Body of pancreas (tissue), 4 donors: ENCODE measurements at regions not wholly inside any gene's neighbourhood (a gene's known extent, or its start where the extent isn't known, plus 50 kb on each side); places are given as distances from the start of the nearest gene placed in this dataset.

ENCODE experiments used
- ATAC-seq: fragments of 150-250 bp; one replicate; pipeline ENCODE4 v1.9.1; 2016
- DNase-seq, 4 donors: peaks; one replicate each; pipeline ENCODE4 v3.0.0-alpha.2; 2019
- H3K27ac ChIP-seq, 4 donors: fragments of 200-600 bp; sonication (generic); 1 replicate in 3 of 4; 2 replicates in 1 of 4; pipeline versions ENCODE4 v1.5.1 to v1.6.1; 2016 to 2019; ENCODE audit warnings: mild to moderate bottlenecking in 1 of 4, mixed read lengths in 1 of 4, moderate library complexity in 1 of 4
- H3K27me3 ChIP-seq, 2 donors: fragments of 200-600 bp; sonication (generic); one replicate each; pipeline ENCODE4 v1.6.0; 2016; ENCODE audit warnings: mild to moderate bottlenecking in 1 of 2
- H3K36me3 ChIP-seq, 2 donors: fragments of 200-600 bp; sonication (generic); replicated peaks in 1 of 2; 2 replicates each; pipeline ENCODE4 v1.5.1; 2016; ENCODE audit warnings: low read depth in 2 of 2; ENCODE audit not compliant: insufficient read depth in 1 of 2
- H3K4me1 ChIP-seq: fragments of 200-600 bp; sonication (generic); one replicate; pipeline ENCODE4 v1.6.0; 2016
- H3K4me3 ChIP-seq, 2 donors: fragments of 200-600 bp; sonication (generic); 1 replicate in 1 of 2; 2 replicates in 1 of 2; pipeline ENCODE4 v1.5.1; 2016 to 2019
- H3K9me3 ChIP-seq, 3 donors: fragments of 200-600 bp; sonication (generic); 1 replicate in 2 of 3; 2 replicates in 1 of 3; pipeline ENCODE4 v1.5.1; 2016
- CTCF ChIP-seq, 7 experiments: fragments of 450-650 bp in 4 of 7; fragments of 200-600 bp in 3 of 7; sonication (generic) in 3 of 7; IDR thresholded peaks; one replicate each; pipeline ENCODE4 v1.5.1; 2016 to 2019; ENCODE audit warnings: antibody characterized with exemption in 7 of 7
- POLR2A ChIP-seq, 3 donors: fragments of 450-650 bp; IDR thresholded peaks; one replicate each; pipeline ENCODE4 v1.6.1; 2016; ENCODE audit warnings: antibody characterized with exemption in 3 of 3, mild to moderate bottlenecking in 2 of 3
- WGBS, 2 donors: methylation state at CpG; one replicate each; pipeline ENCODE4 v1.1.5; 2017; 5-methylcytosine and 5-hydroxymethylcytosine counted together
- intact Hi-C: fragments of 100-400 bp; cut with DNase I; formaldehyde crosslinking; loops from one replicate; pipeline ENCODE4 v1.15.1; 2023

- no peaks in the 10 kb centered on the region for H3K4me1 ChIP-seq
- no peaks in the 10 kb centered on the region for H3K9me3 ChIP-seq
- intact Hi-C loops: no loop called here
- no peaks in the 10 kb centered on the region for H3K27me3 ChIP-seq
- no peak overlapping the region for H3K4me3 ChIP-seq
- 51 to 55% methylated on average over 6 of the region's 6 CpGs for WGBS, 2 donors
- no peak for DNase-seq
- H3K36me3 ChIP-seq: no peaks in the 10 kb centered on the region
- no peak overlapping the region for H3K27ac ChIP-seq
- ATAC-seq: no peak
- TF ChIP-seq CTCF (IDR thresholded peaks at IDR 0.05): no peak
Measured at GRCh38 chr5:122639033-122639432, 135.8 kb upstream of the SNX2 start.

GRCh38 chr5:122639864-122640263 lies 135.0 kb upstream of the SNX2 start:
- no peak overlapping the region for H3K4me3 ChIP-seq
- intact Hi-C loops: no loop called here
- H3K27me3 ChIP-seq: no peaks in the 10 kb centered on the region
- ATAC-seq: no peak
- TF ChIP-seq POLR2A (IDR thresholded peaks at IDR 0.05) (no peak), CTCF (IDR thresholded peaks at IDR 0.05) (no peak)
- H3K9me3 ChIP-seq: no peaks in the 10 kb centered on the region
- DNase-seq: no peak
- H3K27ac ChIP-seq: no peak overlapping the region
- H3K4me1 ChIP-seq: no peaks in the 10 kb centered on the region
- H3K36me3 ChIP-seq: no peaks in the 10 kb centered on the region
- 59 to 73% methylated on average over 2 of the region's 2 CpGs for WGBS, 2 donors

GRCh38 chr5:122649080-122649479 lies 125.8 kb upstream of the SNX2 start:
- H3K27ac ChIP-seq: no peak overlapping the region
- no peaks in the 10 kb centered on the region for H3K4me1 ChIP-seq
- no peaks in the 10 kb centered on the region for H3K36me3 ChIP-seq
- 32 to 47% methylated on average over 3 of the region's 3 CpGs for WGBS, 2 donors
- intact Hi-C loops: no loop called here
- TF ChIP-seq POLR2A (IDR thresholded peaks at IDR 0.05): no peak
- TF ChIP-seq CTCF (IDR thresholded peaks at IDR 0.05): no peak
- ATAC-seq (no peak), DNase-seq (no peak)
- H3K27me3 ChIP-seq: no peaks in the 10 kb centered on the region
- H3K9me3 ChIP-seq: no peaks in the 10 kb centered on the region
- H3K4me3 ChIP-seq: no peak overlapping the region

GRCh38 chr5:122653087-122654017 lies 121.5 kb upstream of the SNX2 start:
- DNase-seq: no peak
- no peaks in the 10 kb centered on the region for H3K4me1 ChIP-seq
- TF ChIP-seq POLR2A (IDR thresholded peaks at IDR 0.05): no peak
- TF ChIP-seq CTCF (IDR thresholded peaks at IDR 0.05): no peak
- 41 to 50% methylated on average over 3 of the region's 3 CpGs for WGBS, 2 donors
- intact Hi-C loops: no loop called here
- no peaks in the 10 kb centered on the region for H3K27me3 ChIP-seq
- no peaks in the 10 kb centered on the region for H3K9me3 ChIP-seq
- H3K36me3 ChIP-seq: no peaks in the 10 kb centered on the region
- H3K27ac ChIP-seq: no peak overlapping the region
- no peak overlapping the region for H3K4me3 ChIP-seq
- ATAC-seq: no peak

- Histone ChIP-seq H3K36me3 (no peaks in the 10 kb centered on the region), H3K9me3 (no peaks in the 10 kb centered on the region), H3K27me3 (no peaks in the 10 kb centered on the region), H3K4me3 (no peak overlapping the region), H3K4me1 (no peaks in the 10 kb centered on the region), H3K27ac (no peak overlapping the region)
- TF ChIP-seq CTCF (IDR thresholded peaks at IDR 0.05) (no peak), POLR2A (IDR thresholded peaks at IDR 0.05) (no peak)
- intact Hi-C loops: no loop called here
- ATAC-seq (no peak), DNase-seq (no peak)
- 65 to 75% methylated on average over 4 of the region's 4 CpGs for WGBS, 2 donors
Measured at GRCh38 chr5:122656160-122656559, 118.7 kb upstream of the SNX2 start.
